Prostate gland (tissue), 2 donors: ENCODE measurements at regions not wholly inside any gene's neighbourhood (a gene's known extent, or its start where the extent isn't known, plus 50 kb on each side); places are given as distances from the start of the nearest gene placed in this dataset.

Experiments used
- DNase-seq: peaks from one replicate; pipeline ENCODE4 v3.0.0-alpha.2; 2019; ENCODE audit warnings: low spot score
- H3K27ac ChIP-seq, 2 donors: fragments of 200-600 bp; sonication (generic); 2 replicates each; pipeline ENCODE4 v1.5.1; 2017 to 2019
- H3K27me3 ChIP-seq: fragments of 200-600 bp; sonication (generic); replicated peaks from 2 replicates; pipeline ENCODE4 v1.5.1; 2019; ENCODE audit not compliant: insufficient read depth
- H3K36me3 ChIP-seq, 2 donors: fragments of 200-600 bp; sonication (generic); 1 replicate in 1 of 2; 2 replicates in 1 of 2; pipeline versions ENCODE4 v1.5.1 to v1.8.1; 2017 to 2019
- H3K4me1 ChIP-seq: fragments of 200-600 bp; sonication (generic); replicated peaks from 2 replicates; pipeline ENCODE4 v1.5.1; 2019
- H3K4me3 ChIP-seq, 2 donors: fragments of 200-600 bp; sonication (generic); 2 replicates each; pipeline ENCODE4 v1.5.1; 2017 to 2019
- H3K9me3 ChIP-seq: fragments of 200-600 bp; sonication (generic); 2 replicates; pipeline ENCODE4 v1.5.1; 2017
- POLR2A ChIP-seq: fragments of 450-650 bp; IDR thresholded peaks from one replicate; pipeline ENCODE4 v1.6.1; 2016; ENCODE audit warnings: antibody characterized with exemption, mild to moderate bottlenecking
- POLR2AphosphoS5 ChIP-seq: sonication (generic); formaldehyde crosslinking; IDR thresholded peaks from one replicate; pipeline ENCODE4 v1.6.1; 2017; ENCODE audit warnings: antibody characterized with exemption
- WGBS: methylation state at CpG from one replicate; pipeline ENCODE4 v1.1.5; 2018; 5-methylcytosine and 5-hydroxymethylcytosine counted together
- intact Hi-C: fragments of 100-400 bp; cut with DNase I; formaldehyde crosslinking; loops from one replicate; pipeline ENCODE4 v1.14.2; 2022
- TF ChIP-seq, protein P1 (sequence below), 4 experiments: fragments of 200-600 bp in 2 of 4; fragments of 450-650 bp in 2 of 4; sonication (generic) in 2 of 4; IDR thresholded peaks; 1 replicate in 3 of 4; 2 replicates in 1 of 4; pipeline ENCODE4 v1.5.1; 2016 to 2019; ENCODE audit warnings: antibody characterized with exemption in 4 of 4, mild to moderate bottlenecking in 2 of 4, moderate library complexity in 2 of 4

DNA sequence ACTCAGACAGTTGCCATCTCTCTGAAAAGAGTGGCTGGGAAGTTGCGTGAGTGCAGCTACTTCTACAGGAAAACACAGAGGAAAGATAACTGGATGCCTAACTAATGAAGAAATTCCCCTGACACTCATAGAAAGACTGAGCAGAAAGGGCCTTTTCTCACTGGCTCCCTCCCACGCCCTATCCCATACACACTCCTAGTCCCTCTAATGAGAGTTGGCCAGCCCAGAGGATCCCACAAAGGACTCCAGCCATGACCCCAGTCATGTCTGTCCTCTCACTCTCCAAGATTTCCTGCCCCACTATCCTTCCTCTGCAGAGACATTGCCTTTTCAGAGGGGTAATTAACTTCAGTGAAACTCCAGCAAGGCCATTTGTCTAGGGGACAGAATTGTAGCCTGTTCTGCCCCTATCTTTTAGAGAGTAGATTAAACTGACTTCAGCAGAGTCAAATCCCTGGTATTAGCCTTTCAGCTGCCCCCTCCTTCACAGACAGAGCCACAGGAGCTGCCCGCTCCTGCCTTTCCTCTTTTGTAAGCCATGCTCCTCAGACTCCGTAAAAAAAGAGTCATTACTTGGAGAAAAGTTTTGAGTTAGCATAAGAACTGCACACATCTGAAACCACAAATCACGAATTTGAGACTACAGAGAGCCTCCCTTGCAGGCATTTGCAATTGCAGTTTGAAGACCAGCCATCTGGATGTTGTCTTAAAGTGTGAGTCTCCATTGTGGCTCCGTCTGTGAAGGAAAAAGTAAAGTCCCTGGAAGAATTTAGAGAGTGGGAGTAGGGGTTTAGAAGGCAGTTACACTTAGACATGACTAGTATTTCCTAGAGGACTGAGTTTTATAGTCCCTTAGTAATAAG lies 129.1 kb upstream of the SEMA6D start:
- Histone ChIP-seq H3K4me1 (no peaks in the 10 kb centered on the region), H3K9me3 (no peaks in the 10 kb centered on the region), H3K27me3 (no peaks in the 10 kb centered on the region), H3K36me3 (no peaks in the 10 kb centered on the region), H3K4me3 (no peak overlapping the region), H3K27ac (no peak overlapping the region)
- TF ChIP-seq, protein P1, sequence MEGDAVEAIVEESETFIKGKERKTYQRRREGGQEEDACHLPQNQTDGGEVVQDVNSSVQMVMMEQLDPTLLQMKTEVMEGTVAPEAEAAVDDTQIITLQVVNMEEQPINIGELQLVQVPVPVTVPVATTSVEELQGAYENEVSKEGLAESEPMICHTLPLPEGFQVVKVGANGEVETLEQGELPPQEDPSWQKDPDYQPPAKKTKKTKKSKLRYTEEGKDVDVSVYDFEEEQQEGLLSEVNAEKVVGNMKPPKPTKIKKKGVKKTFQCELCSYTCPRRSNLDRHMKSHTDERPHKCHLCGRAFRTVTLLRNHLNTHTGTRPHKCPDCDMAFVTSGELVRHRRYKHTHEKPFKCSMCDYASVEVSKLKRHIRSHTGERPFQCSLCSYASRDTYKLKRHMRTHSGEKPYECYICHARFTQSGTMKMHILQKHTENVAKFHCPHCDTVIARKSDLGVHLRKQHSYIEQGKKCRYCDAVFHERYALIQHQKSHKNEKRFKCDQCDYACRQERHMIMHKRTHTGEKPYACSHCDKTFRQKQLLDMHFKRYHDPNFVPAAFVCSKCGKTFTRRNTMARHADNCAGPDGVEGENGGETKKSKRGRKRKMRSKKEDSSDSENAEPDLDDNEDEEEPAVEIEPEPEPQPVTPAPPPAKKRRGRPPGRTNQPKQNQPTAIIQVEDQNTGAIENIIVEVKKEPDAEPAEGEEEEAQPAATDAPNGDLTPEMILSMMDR (IDR thresholded peaks at IDR 0.05) = no peak
- no peak for TF ChIP-seq POLR2A
- TF ChIP-seq POLR2AphosphoS5 = no peak
- DNase-seq = no peak
- WGBS = 81% methylated on average over 6 of the region's 6 CpGs
- intact Hi-C loops = loop anchor here (10.0 kb wide), 1 partner anchor 63 kb away; no protein-coding TSS in a partner anchor

DNA sequence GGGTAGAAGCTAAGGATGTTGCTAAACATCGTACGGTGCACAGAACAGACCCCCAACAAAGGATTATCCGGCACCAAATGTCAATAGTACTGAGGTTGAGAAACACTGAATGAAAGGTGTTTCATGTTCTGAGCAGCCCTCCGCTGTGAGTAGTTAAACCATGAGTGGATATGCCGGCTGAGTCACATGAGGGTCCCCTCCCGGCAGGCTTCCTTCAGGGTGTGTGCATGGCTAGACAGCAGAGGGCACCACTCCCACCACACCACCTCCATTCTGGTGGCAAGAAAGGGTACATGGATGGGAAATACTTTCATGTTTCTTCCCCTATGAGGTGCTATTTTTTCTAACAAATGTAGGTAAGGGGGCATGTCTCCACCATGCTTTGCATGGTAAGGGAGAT lies 128.3 kb upstream of the SEMA6D start:
- Histone ChIP-seq H3K9me3 (no peaks in the 10 kb centered on the region), H3K27me3 (no peaks in the 10 kb centered on the region), H3K36me3 (no peaks in the 10 kb centered on the region), H3K4me3 (no peak overlapping the region), H3K4me1 (no peaks in the 10 kb centered on the region), H3K27ac (no peak overlapping the region)
- no peak for DNase-seq
- intact Hi-C loops = loop anchor here (10.0 kb wide), 1 partner anchor 64 kb away; no protein-coding TSS in a partner anchor
- WGBS = 94% methylated on average over 6 of the region's 6 CpGs
- TF ChIP-seq POLR2AphosphoS5 = no peak
- no peak for TF ChIP-seq POLR2A
- TF ChIP-seq, protein P1 (IDR thresholded peaks at IDR 0.05) = no peak

DNA sequence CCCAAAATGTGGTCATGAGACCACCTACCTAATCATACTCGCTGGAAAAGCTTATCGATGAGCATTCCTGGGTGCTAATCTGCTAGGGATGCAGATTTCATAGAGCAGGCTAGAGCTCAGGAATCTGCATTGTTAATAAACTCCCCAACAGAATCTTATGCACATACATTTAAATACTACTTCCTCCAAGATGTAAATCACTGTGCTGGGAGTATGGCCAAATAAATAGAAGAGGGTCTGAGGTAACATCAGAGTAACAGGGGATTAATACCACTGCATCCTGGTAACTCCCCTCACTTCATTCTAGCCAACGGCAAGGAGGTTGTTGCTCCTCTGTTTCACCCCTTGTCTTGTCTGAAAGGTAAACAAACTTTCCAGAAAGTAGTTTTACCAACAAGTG lies 118.3 kb upstream of the SEMA6D start:
- Histone ChIP-seq H3K36me3 (no peaks in the 10 kb centered on the region), H3K27me3 (no peaks in the 10 kb centered on the region), H3K4me3 (no peak overlapping the region), H3K27ac (no peak overlapping the region), H3K4me1 (no peaks in the 10 kb centered on the region), H3K9me3 (no peaks in the 10 kb centered on the region)
- DNase-seq = no peak
- 30% methylated on average over 3 of the region's 3 CpGs for WGBS
- intact Hi-C loops = no loop called here
- TF ChIP-seq, protein P1 (IDR thresholded peaks at IDR 0.05) = no peak
- TF ChIP-seq POLR2A (no peak), POLR2AphosphoS5 (no peak)

DNA sequence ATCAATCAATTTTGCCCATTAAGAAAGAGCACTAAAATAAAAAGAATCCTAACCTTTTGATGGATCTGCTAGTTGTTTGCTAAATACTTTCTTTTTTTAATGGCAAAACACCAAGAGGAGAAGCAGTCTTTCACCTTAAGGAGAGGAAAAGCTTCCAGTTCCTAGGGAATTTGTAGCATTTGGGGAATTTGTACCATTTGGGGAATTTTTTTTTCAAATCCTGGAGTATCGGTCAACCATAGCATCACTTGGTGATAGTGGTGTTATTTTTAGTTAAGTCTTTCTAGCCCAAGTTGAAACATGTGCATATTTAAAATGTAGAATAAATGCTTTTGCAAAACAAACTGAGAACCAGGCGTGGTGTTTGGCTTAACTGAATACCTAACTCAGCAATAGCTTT lies 117.5 kb upstream of the SEMA6D start:
- DNase-seq = no peak
- Histone ChIP-seq H3K27ac (no peak overlapping the region), H3K9me3 (no peaks in the 10 kb centered on the region), H3K4me1 (no peaks in the 10 kb centered on the region), H3K27me3 (no peaks in the 10 kb centered on the region), H3K4me3 (no peak overlapping the region), H3K36me3 (no peaks in the 10 kb centered on the region)
- TF ChIP-seq POLR2AphosphoS5 = no peak
- TF ChIP-seq, protein P1 (IDR thresholded peaks at IDR 0.05) = no peak
- no peak for TF ChIP-seq POLR2A
- intact Hi-C loops = no loop called here
- WGBS = 97% methylated on average over 2 of the region's 2 CpGs

DNA sequence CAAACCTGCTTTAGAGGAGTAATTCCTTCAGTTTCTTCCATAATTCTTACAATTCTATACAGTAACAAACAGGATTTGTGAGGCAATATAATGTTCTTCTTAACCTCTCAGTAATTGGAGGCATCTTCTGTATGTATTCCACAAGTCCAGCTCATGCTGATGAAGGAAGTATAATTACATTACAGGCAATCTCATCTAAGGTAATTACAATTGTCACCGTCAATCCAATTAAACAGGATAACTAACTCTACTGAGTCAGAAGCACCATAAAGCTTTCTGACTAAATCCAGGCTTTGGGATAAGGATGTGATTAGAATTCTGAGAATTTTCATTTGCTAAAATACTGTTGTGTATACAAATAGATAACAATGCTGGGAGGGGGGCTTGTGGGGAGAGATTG lies 115.2 kb upstream of the SEMA6D start:
- Histone ChIP-seq H3K4me1 (no peaks in the 10 kb centered on the region), H3K36me3 (no peaks in the 10 kb centered on the region), H3K27me3 (no peaks in the 10 kb centered on the region), H3K4me3 (no peak overlapping the region), H3K9me3 (no peaks in the 10 kb centered on the region), H3K27ac (no peak overlapping the region)
- 41% methylated on average over 1 of the region's 1 CpG for WGBS
- TF ChIP-seq, protein P1 (IDR thresholded peaks at IDR 0.05) = no peak
- TF ChIP-seq POLR2AphosphoS5 = no peak
- TF ChIP-seq POLR2A = no peak
- no peak for DNase-seq
- intact Hi-C loops = no loop called here
